ENCODE measurements at regions not wholly inside any gene's neighbourhood (a gene's known extent, or its start where the extent isn't known, plus 50 kb on each side); places are given as distances from the start of the nearest gene placed in this dataset.

GRCh38 chr16:31715915-31716314 lies 157.7 kb upstream of the ZNF267 start:
- no peak for TF ChIP-seq EZH2 (optimal IDR thresholded peaks at IDR 0.05; ENCODE audit: low read depth, low read length)
- no peak for TF ChIP-seq CTCF (IDR thresholded peaks at IDR 0.05; ENCODE audit: low read length)
- TF ChIP-seq EZH2phosphoT487 (IDR thresholded peaks at IDR 0.05; ENCODE audit: low read length): no peak
- no peak overlapping the region for H2AFZ ChIP-seq (ENCODE audit: low read length)
- H4K20me1 ChIP-seq (ENCODE audit: insufficient read depth, low read length): no peaks in the 10 kb centered on the region
- H3K9me2 ChIP-seq (replicated peaks; ENCODE audit: insufficient read depth, low read length): no peaks in the 10 kb centered on the region
- no peaks in the 10 kb centered on the region for H3K4me1 ChIP-seq (ENCODE audit: low read length)
- no peaks in the 10 kb centered on the region for H3K36me3 ChIP-seq (replicated peaks; ENCODE audit: insufficient read depth, low read length)
- no peak overlapping the region for H3K9ac ChIP-seq (ENCODE audit: low read length)
- H3K79me2 ChIP-seq (ENCODE audit: low read length): peaks cover 3% of the 10 kb centered on the region; the same call in 1 of the 2 replicates
- no peak overlapping the region for H3K27ac ChIP-seq (ENCODE audit: low read length)
- H3K4me2 ChIP-seq (ENCODE audit: low read depth, low read length): no peak overlapping the region
- H3K4me3 ChIP-seq (ENCODE audit: low read length): no peak overlapping the region
- H3K9me3 ChIP-seq (replicated peaks; ENCODE audit: insufficient read depth, low read length): no peaks in the 10 kb centered on the region
- H3K27me3 ChIP-seq (replicated peaks; ENCODE audit: insufficient read depth, low read length): no peaks in the 10 kb centered on the region
- no peak for DNase-seq
- no peaks in the 10 kb centered on the region for H3F3A ChIP-seq (ENCODE audit: insufficient read depth, low read length)

- no peak overlapping the region for H3K9ac ChIP-seq (ENCODE audit: low read length)
These were observed 154.6 kb upstream of the ZNF267 start for GRCh38 chr16:31718998-31719397.

GRCh38 chr16:31727553-31727952 lies 146.1 kb upstream of the ZNF267 start:
- TF ChIP-seq CTCF (IDR thresholded peaks at IDR 0.05; ENCODE audit: low read length) (no peak), EZH2phosphoT487 (IDR thresholded peaks at IDR 0.05; ENCODE audit: low read length) (no peak), EZH2 (optimal IDR thresholded peaks at IDR 0.05; ENCODE audit: low read depth, low read length) (no peak)
- Histone ChIP-seq H3K9ac (ENCODE audit: low read length) (no peak overlapping the region), H3K36me3 (replicated peaks; ENCODE audit: insufficient read depth, low read length) (no peaks in the 10 kb centered on the region; the same call in 1 of the 2 replicates), H3K9me2 (replicated peaks; ENCODE audit: insufficient read depth, low read length) (no peaks in the 10 kb centered on the region), H3K4me3 (ENCODE audit: low read length) (no peak overlapping the region), H3K27ac (ENCODE audit: low read length) (no peak overlapping the region), H3K79me2 (ENCODE audit: low read length) (no peaks in the 10 kb centered on the region), H4K20me1 (ENCODE audit: insufficient read depth, low read length) (no peaks in the 10 kb centered on the region), H3K27me3 (replicated peaks; ENCODE audit: insufficient read depth, low read length) (no peaks in the 10 kb centered on the region), H2AFZ (ENCODE audit: low read length) (no peak overlapping the region), H3K9me3 (replicated peaks; ENCODE audit: insufficient read depth, low read length) (no peaks in the 10 kb centered on the region), H3F3A (ENCODE audit: insufficient read depth, low read length) (no peaks in the 10 kb centered on the region), H3K4me2 (ENCODE audit: low read depth, low read length) (no peak overlapping the region), H3K4me1 (ENCODE audit: low read length) (no peaks in the 10 kb centered on the region)
- DNase-seq: no peak

More at GRCh38 chr16:31718998-31719397, 154.6 kb upstream of the ZNF267 start:
- H3F3A ChIP-seq (ENCODE audit: insufficient read depth, low read length): no peaks in the 10 kb centered on the region
- H3K36me3 ChIP-seq (replicated peaks; ENCODE audit: insufficient read depth, low read length): no peaks in the 10 kb centered on the region
- H2AFZ ChIP-seq (ENCODE audit: low read length): no peak overlapping the region
- no peaks in the 10 kb centered on the region for H3K4me1 ChIP-seq (ENCODE audit: low read length)
- H3K27ac ChIP-seq (ENCODE audit: low read length): no peak overlapping the region
- DNase-seq: no peak
- H3K27me3 ChIP-seq (replicated peaks; ENCODE audit: insufficient read depth, low read length): no peaks in the 10 kb centered on the region
- no peaks in the 10 kb centered on the region for H3K9me3 ChIP-seq (replicated peaks; ENCODE audit: insufficient read depth, low read length)
- no peak overlapping the region for H3K4me2 ChIP-seq (ENCODE audit: low read depth, low read length)
- TF ChIP-seq CTCF (IDR thresholded peaks at IDR 0.05; ENCODE audit: low read length): no peak
- no peak for TF ChIP-seq EZH2phosphoT487 (IDR thresholded peaks at IDR 0.05; ENCODE audit: low read length)
- TF ChIP-seq EZH2 (optimal IDR thresholded peaks at IDR 0.05; ENCODE audit: low read depth, low read length): no peak
- H3K79me2 ChIP-seq (ENCODE audit: low read length): peaks cover 3% of the 10 kb centered on the region; the same call in 1 of the 2 replicates
- H3K9me2 ChIP-seq (replicated peaks; ENCODE audit: insufficient read depth, low read length): no peaks in the 10 kb centered on the region
- no peak overlapping the region for H3K4me3 ChIP-seq (ENCODE audit: low read length)
- H4K20me1 ChIP-seq (ENCODE audit: insufficient read depth, low read length): no peaks in the 10 kb centered on the region
